ENCODE measurements at regions not wholly inside any gene's neighbourhood (a gene's known extent, or its start where the extent isn't known, plus 50 kb on each side); places are given as distances from the start of the nearest gene placed in this dataset.

- TF ChIP-seq POLR2AphosphoS5 (IDR thresholded peaks at IDR 0.05) (no peak), CTCF (IDR thresholded peaks at IDR 0.05) (no peak)
These were observed 140.4 kb upstream of the NPY start for GRCh38 chr7:24143547-24143946.
